Sciatic nerve (tissue), 2 donors: ENCODE measurements at regions not wholly inside any gene's neighbourhood (a gene's known extent, or its start where the extent isn't known, plus 50 kb on each side); places are given as distances from the start of the nearest gene placed in this dataset.
A peak's percentile ranks its signal among the peaks of the same experiment; 100 is the strongest.
"Not testable (repeated sequence)": the region's sequence is repeated elsewhere in the genome, so short reads cannot be mapped to it uniquely, and the experiment has no call there.

Experiments used
- ATAC-seq: fragments of 200-7000 bp; cut with Tn5 transposase; one replicate; pipeline ENCODE4 v1.9.1; 2020; ENCODE audit warnings: mild to moderate bottlenecking, moderate library complexity
- DNase-seq: peaks from one replicate; pipeline ENCODE4 v3.0.0-alpha.2; 2020; ENCODE audit warnings: low spot score
- intact Hi-C: fragments of 100-400 bp; cut with DNase I; formaldehyde crosslinking; loops from one replicate; pipeline ENCODE4 v1.14.2; 2022
- donor health status: DM: no; HTN: no; CAD: no.
- donor health status: DM: no; HTN: no; CAD: no.

- ATAC-seq, result peak; percentile 18
- DNase-seq, result no peak
- intact Hi-C loops, result no loop called here
These were observed 105.0 kb downstream of the MRPL14 start for GRCh38 chr6:44022296-44022661.

- DNase-seq (no peak), ATAC-seq (peak; percentile 70)
- intact Hi-C loops, result no loop called here
These were observed 105.5 kb downstream of the MRPL14 start for GRCh38 chr6:44021589-44022295.

- DNase-seq, result no peak
- intact Hi-C loops, result no loop called here
- no peak for ATAC-seq
These were observed 106.4 kb downstream of the MRPL14 start for GRCh38 chr6:44020664-44021425.

- DNase-seq (no peak), ATAC-seq (peak; percentile 92)
- intact Hi-C loops, result no loop called here
These were observed 107.1 kb downstream of the MRPL14 start for GRCh38 chr6:44020148-44020547.

GRCh38 chr6:44017307-44017706, 109.9 kb downstream of the MRPL14 start:
- ATAC-seq, intact Hi-C loops: not testable (repeated sequence)
- peak; percentile 1 for DNase-seq

GRCh38 chr6:44016131-44016870, 111.0 kb downstream of the MRPL14 start:
- intact Hi-C loops, result no loop called here
- ATAC-seq (no peak), DNase-seq (peak; percentile 23)

- intact Hi-C loops, result no loop called here
- peak; percentile 49 for DNase-seq
- peak; percentile 38 for ATAC-seq
These were observed 115.2 kb downstream of the MRPL14 start for GRCh38 chr6:44012078-44012493.

- ATAC-seq (no peak), DNase-seq (peak; percentile 6)
- intact Hi-C loops, result no loop called here
These were observed 115.8 kb downstream of the MRPL14 start for GRCh38 chr6:44011350-44011920.

- peak; percentile 29 for ATAC-seq
- intact Hi-C loops, result no loop called here
- peak; percentile 57 for DNase-seq
These were observed 116.6 kb downstream of the MRPL14 start for GRCh38 chr6:44010411-44011349.

- intact Hi-C loops, result loop anchor here (5.0 kb wide), 1 partner anchor 33 kb away; no protein-coding TSS in a partner anchor
- DNase-seq, result peak; percentile 57
- ATAC-seq, result no peak
These were observed 117.6 kb downstream of the MRPL14 start for GRCh38 chr6:44009425-44010321.

GRCh38 chr6:44008821-44009370, 118.4 kb downstream of the MRPL14 start:
- intact Hi-C loops, result loop anchor here (5.0 kb wide), 1 partner anchor 33 kb away; no protein-coding TSS in a partner anchor
- DNase-seq, result peak; percentile 43
- ATAC-seq, result no peak

- intact Hi-C loops, result loop anchor here (5.0 kb wide), 1 partner anchor 34 kb away; no protein-coding TSS in a partner anchor
- DNase-seq (peak; percentile 37), ATAC-seq (no peak)
These were observed 119.2 kb downstream of the MRPL14 start for GRCh38 chr6:44007818-44008621.

GRCh38 chr6:44006872-44007303, 120.4 kb downstream of the MRPL14 start:
- DNase-seq (peak; percentile 38), ATAC-seq (no peak)
- intact Hi-C loops, result loop anchor here (5.0 kb wide), 1 partner anchor 35 kb away; no protein-coding TSS in a partner anchor

- DNase-seq (no peak), ATAC-seq (no peak)
- intact Hi-C loops, result loop anchor here (5.0 kb wide), 1 partner anchor 36 kb away; no protein-coding TSS in a partner anchor
These were observed 121.0 kb downstream of the MRPL14 start for GRCh38 chr6:44006123-44006871.

- ATAC-seq (no peak), DNase-seq (no peak)
- intact Hi-C loops, result loop anchor here (5.0 kb wide), 1 partner anchor 37 kb away; no protein-coding TSS in a partner anchor
These were observed 121.7 kb downstream of the MRPL14 start for GRCh38 chr6:44005507-44005903.
